Activated naive CD4-positive, alpha-beta T cell treated with anti-CD3 and anti-CD28 coated beads for 36 hours (primary cell): ENCODE measurements at regions not wholly inside any gene's neighbourhood (a gene's known extent, or its start where the extent isn't known, plus 50 kb on each side); places are given as distances from the start of the nearest gene placed in this dataset.
"Not testable (repeated sequence)": the region's sequence is repeated elsewhere in the genome, so short reads cannot be mapped to it uniquely, and the experiment has no call there.

Source experiments
- CTCF ChIA-PET: fragments of 350-600 bp; sonication (Branson Sonifier 250); formaldehyde crosslinking; loops from one replicate; lab custom pipeline; 2021; ENCODE audit warnings: antibody characterized with exemption; lab: Charles Lee
- DNase-seq: peaks from one replicate; pipeline ENCODE4 v3.0.0-alpha.2; 2020
- H3K27ac Mint-ChIP-seq: one replicate; pipeline ENCODE4 v1.8.0; 2021; ENCODE audit warnings: mild to moderate bottlenecking, mixed read lengths
- H3K27me3 Mint-ChIP-seq: one replicate; pipeline ENCODE4 v1.8.0; 2021; ENCODE audit warnings: low read depth, mixed read lengths
- H3K36me3 Mint-ChIP-seq: one replicate; pipeline ENCODE4 v1.8.0; 2021; ENCODE audit warnings: low read depth, mixed read lengths
- H3K4me1 Mint-ChIP-seq: one replicate; pipeline ENCODE4 v1.8.0; 2021; ENCODE audit warnings: low read depth, mixed read lengths
- H3K4me3 Mint-ChIP-seq: one replicate; pipeline ENCODE4 v1.8.0; 2021; ENCODE audit warnings: mild to moderate bottlenecking, moderate library complexity, mixed read lengths
- H3K9me3 Mint-ChIP-seq: one replicate; pipeline ENCODE4 v1.8.0; 2021; ENCODE audit warnings: mixed read lengths
- intact Hi-C: fragments of 100-400 bp; cut with micrococcal nuclease; formaldehyde crosslinking; loops from one replicate; pipeline ENCODE4 v1.15.1; 2023

- Mint-ChIP-seq H3K9me3 (no peaks in the 10 kb centered on the region), H3K4me1 (no peaks in the 10 kb centered on the region), H3K27ac (no peak overlapping the region), H3K27me3 (peaks cover 3% of the 10 kb centered on the region), H3K36me3 (no peaks in the 10 kb centered on the region), H3K4me3 (no peak overlapping the region)
- intact Hi-C loops = no loop called here
- CTCF ChIA-PET = no interaction called here
- no peak for DNase-seq
Observed at GRCh38 chr12:115799610-115800009, 477.9 kb downstream of the MED13L start.

GRCh38 chr12:115798309-115798917 lies 479.1 kb downstream of the MED13L start:
- intact Hi-C loops = no loop called here
- no peak overlapping the region for H3K27ac Mint-ChIP-seq
- no peaks in the 10 kb centered on the region for H3K36me3 Mint-ChIP-seq
- H3K9me3 Mint-ChIP-seq = no peaks in the 10 kb centered on the region
- DNase-seq = no peak
- H3K27me3 Mint-ChIP-seq = peaks cover 5% of the 10 kb centered on the region
- H3K4me1 Mint-ChIP-seq = no peaks in the 10 kb centered on the region
- CTCF ChIA-PET = no interaction called here
- H3K4me3 Mint-ChIP-seq = no peak overlapping the region

- Mint-ChIP-seq H3K36me3 (no peaks in the 10 kb centered on the region), H3K27ac (no peak overlapping the region), H3K27me3 (peaks cover 19% of the 10 kb centered on the region), H3K4me1 (no peaks in the 10 kb centered on the region), H3K4me3 (no peak overlapping the region), H3K9me3 (no peaks in the 10 kb centered on the region)
- no peak for DNase-seq
- CTCF ChIA-PET = interaction anchor here (0.6 kb wide), 1 partner anchor 764 kb away, joined by 3 read pairs; no protein-coding TSS in a partner anchor
- intact Hi-C loops = no loop called here
Observed at GRCh38 chr12:115794659-115795081, 482.8 kb downstream of the MED13L start.

GRCh38 chr12:115791331-115791730 lies 486.2 kb downstream of the MED13L start:
- no peaks in the 10 kb centered on the region for H3K9me3 Mint-ChIP-seq
- CTCF ChIA-PET = interaction anchor here (0.6 kb wide), 1 partner anchor 172 kb away, joined by 3 read pairs; no protein-coding TSS in a partner anchor

GRCh38 chr12:115790526-115790925 lies 487.0 kb downstream of the MED13L start:
- DNase-seq = peak; percentile 8
- CTCF ChIA-PET = interaction anchor here (0.6 to 0.8 kb wide), 2 partner anchors 127 to 172 kb away, joined by 3 read pairs; no protein-coding TSS in a partner anchor
- H3K36me3 Mint-ChIP-seq = no peaks in the 10 kb centered on the region
- no peak overlapping the region for H3K27ac Mint-ChIP-seq
- H3K27me3 Mint-ChIP-seq = peaks cover 18% of the 10 kb centered on the region
- H3K4me3 Mint-ChIP-seq = no peak overlapping the region
- intact Hi-C loops = no loop called here
- no peaks in the 10 kb centered on the region for H3K9me3 Mint-ChIP-seq
- H3K4me1 Mint-ChIP-seq = no peaks in the 10 kb centered on the region

More at GRCh38 chr12:115791331-115791730, 486.2 kb downstream of the MED13L start:
- no peak for DNase-seq
- H3K4me1 Mint-ChIP-seq = no peaks in the 10 kb centered on the region
- peaks cover 19% of the 10 kb centered on the region for H3K27me3 Mint-ChIP-seq
- no peak overlapping the region for H3K27ac Mint-ChIP-seq
- intact Hi-C loops = no loop called here
- H3K36me3 Mint-ChIP-seq = no peaks in the 10 kb centered on the region
- H3K4me3 Mint-ChIP-seq = no peak overlapping the region

GRCh38 chr12:115786490-115786889 lies 491.0 kb downstream of the MED13L start:
- H3K27ac Mint-ChIP-seq, H3K4me1 Mint-ChIP-seq, DNase-seq, H3K27me3 Mint-ChIP-seq, CTCF ChIA-PET, H3K9me3 Mint-ChIP-seq, H3K4me3 Mint-ChIP-seq, intact Hi-C loops, H3K36me3 Mint-ChIP-seq: not testable (repeated sequence)

- peaks cover under 1% of the 10 kb centered on the region for H3K27me3 Mint-ChIP-seq
- intact Hi-C loops = no loop called here
- DNase-seq = no peak
- H3K27ac Mint-ChIP-seq = no peak overlapping the region
- no peak overlapping the region for H3K4me3 Mint-ChIP-seq
- CTCF ChIA-PET = no interaction called here
- H3K36me3 Mint-ChIP-seq = no peaks in the 10 kb centered on the region
- H3K9me3 Mint-ChIP-seq = no peaks in the 10 kb centered on the region
- no peaks in the 10 kb centered on the region for H3K4me1 Mint-ChIP-seq
Observed at GRCh38 chr12:115785548-115785947, 491.9 kb downstream of the MED13L start.

- H3K4me1 Mint-ChIP-seq = no peaks in the 10 kb centered on the region
- no peak overlapping the region for H3K27ac Mint-ChIP-seq
- intact Hi-C loops = no loop called here
- no peak for DNase-seq
- CTCF ChIA-PET = no interaction called here
- no peaks in the 10 kb centered on the region for H3K27me3 Mint-ChIP-seq
- no peaks in the 10 kb centered on the region for H3K9me3 Mint-ChIP-seq
- no peaks in the 10 kb centered on the region for H3K36me3 Mint-ChIP-seq
- no peak overlapping the region for H3K4me3 Mint-ChIP-seq
Observed at GRCh38 chr12:115776399-115776798, 501.1 kb downstream of the MED13L start.

- Mint-ChIP-seq H3K4me1 (no peaks in the 10 kb centered on the region), H3K4me3 (no peak overlapping the region), H3K36me3 (no peaks in the 10 kb centered on the region), H3K9me3 (no peaks in the 10 kb centered on the region), H3K27me3 (no peaks in the 10 kb centered on the region), H3K27ac (no peak overlapping the region)
- DNase-seq = no peak
- CTCF ChIA-PET = no interaction called here
- intact Hi-C loops = no loop called here
Observed at GRCh38 chr12:115774148-115774895, 503.2 kb downstream of the MED13L start.

GRCh38 chr12:115771601-115772000 lies 505.9 kb downstream of the MED13L start:
- DNase-seq = no peak
- no peaks in the 10 kb centered on the region for H3K36me3 Mint-ChIP-seq
- H3K4me1 Mint-ChIP-seq = no peaks in the 10 kb centered on the region
- intact Hi-C loops = no loop called here
- H3K4me3 Mint-ChIP-seq = no peak overlapping the region
- H3K27me3 Mint-ChIP-seq = peaks cover 3% of the 10 kb centered on the region
- no peak overlapping the region for H3K27ac Mint-ChIP-seq
- CTCF ChIA-PET = no interaction called here
- no peaks in the 10 kb centered on the region for H3K9me3 Mint-ChIP-seq

- H3K4me3 Mint-ChIP-seq = no peak overlapping the region
- H3K36me3 Mint-ChIP-seq = no peaks in the 10 kb centered on the region
- CTCF ChIA-PET = no interaction called here
- intact Hi-C loops = no loop called here
- H3K4me1 Mint-ChIP-seq = no peaks in the 10 kb centered on the region
- no peaks in the 10 kb centered on the region for H3K9me3 Mint-ChIP-seq
- no peak overlapping the region for H3K27ac Mint-ChIP-seq
- H3K27me3 Mint-ChIP-seq = peaks cover 3% of the 10 kb centered on the region
- peak; percentile 4 for DNase-seq
Observed at GRCh38 chr12:115771065-115771464, 506.4 kb downstream of the MED13L start.

GRCh38 chr12:115770643-115771042 lies 506.9 kb downstream of the MED13L start:
- Mint-ChIP-seq H3K36me3 (no peaks in the 10 kb centered on the region), H3K27me3 (peaks cover 3% of the 10 kb centered on the region), H3K4me3 (no peak overlapping the region), H3K9me3 (no peaks in the 10 kb centered on the region), H3K27ac (no peak overlapping the region), H3K4me1 (no peaks in the 10 kb centered on the region)
- CTCF ChIA-PET = no interaction called here
- DNase-seq = no peak
- intact Hi-C loops = no loop called here

GRCh38 chr12:115767916-115768315 lies 509.6 kb downstream of the MED13L start:
- no peak for DNase-seq
- Mint-ChIP-seq H3K4me3 (no peak overlapping the region), H3K27ac (no peak overlapping the region), H3K4me1 (no peaks in the 10 kb centered on the region), H3K9me3 (no peaks in the 10 kb centered on the region), H3K27me3 (peaks cover 3% of the 10 kb centered on the region), H3K36me3 (no peaks in the 10 kb centered on the region)
- CTCF ChIA-PET = no interaction called here
- intact Hi-C loops = no loop called here
